Hepatocyte (in vitro differentiated cells): ENCODE measurements at regions not wholly inside any gene's neighbourhood (a gene's known extent, or its start where the extent isn't known, plus 50 kb on each side); places are given as distances from the start of the nearest gene placed in this dataset.

Experiments used
- EZH2 ChIP-seq: fragments of 200-600 bp; sonication (generic); IDR thresholded peaks from 2 replicates; pipeline ENCODE4 v1.6.1; 2016; ENCODE audit warnings: antibody characterized with exemption, mild to moderate bottlenecking, borderline replicate concordance
- TF ChIP-seq, protein P1 (sequence below): fragments of 200-600 bp; sonication (generic); IDR thresholded peaks from 2 replicates; pipeline ENCODE4 v1.5.1; 2016; ENCODE audit warnings: antibody characterized with exemption, mild to moderate bottlenecking; ENCODE audit not compliant: poor library complexity

DNA sequence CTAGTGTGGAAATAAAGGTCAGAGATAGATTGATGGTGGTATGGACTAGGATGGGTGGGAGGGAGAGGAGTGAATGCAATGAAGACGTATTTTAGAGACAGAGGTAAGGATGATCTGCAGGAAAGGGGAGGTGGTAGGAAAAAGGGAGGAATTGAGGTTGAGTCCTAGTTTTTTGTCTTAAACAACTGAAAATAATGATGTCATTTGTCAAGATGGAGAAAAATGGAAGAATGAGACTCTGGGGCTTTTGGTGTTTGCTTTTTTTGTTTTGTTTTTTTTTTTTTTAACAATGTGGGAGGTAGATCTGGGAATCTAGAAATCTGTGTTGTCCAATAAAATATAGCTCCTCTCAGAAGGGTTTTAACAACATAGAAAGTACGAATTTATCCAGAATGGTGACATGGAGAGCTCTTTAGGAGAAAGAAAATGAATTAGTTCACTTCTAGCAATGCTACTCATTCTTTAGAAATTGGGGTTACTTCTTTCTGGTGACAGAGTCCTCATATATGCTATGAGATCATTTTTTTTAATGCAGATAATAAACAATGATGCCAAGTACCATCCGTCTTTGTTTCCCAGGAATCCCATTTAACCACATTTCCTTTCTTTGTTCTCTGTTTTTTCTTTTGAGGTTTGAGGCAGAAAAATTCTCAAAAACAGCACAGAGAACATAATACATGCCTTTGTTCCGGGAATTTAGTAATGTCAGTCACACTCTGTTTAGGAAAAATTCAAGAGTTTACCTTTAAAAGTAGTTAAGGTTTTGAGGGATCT lies 225.3 kb upstream of the COX10 start:
- TF ChIP-seq, protein P1, sequence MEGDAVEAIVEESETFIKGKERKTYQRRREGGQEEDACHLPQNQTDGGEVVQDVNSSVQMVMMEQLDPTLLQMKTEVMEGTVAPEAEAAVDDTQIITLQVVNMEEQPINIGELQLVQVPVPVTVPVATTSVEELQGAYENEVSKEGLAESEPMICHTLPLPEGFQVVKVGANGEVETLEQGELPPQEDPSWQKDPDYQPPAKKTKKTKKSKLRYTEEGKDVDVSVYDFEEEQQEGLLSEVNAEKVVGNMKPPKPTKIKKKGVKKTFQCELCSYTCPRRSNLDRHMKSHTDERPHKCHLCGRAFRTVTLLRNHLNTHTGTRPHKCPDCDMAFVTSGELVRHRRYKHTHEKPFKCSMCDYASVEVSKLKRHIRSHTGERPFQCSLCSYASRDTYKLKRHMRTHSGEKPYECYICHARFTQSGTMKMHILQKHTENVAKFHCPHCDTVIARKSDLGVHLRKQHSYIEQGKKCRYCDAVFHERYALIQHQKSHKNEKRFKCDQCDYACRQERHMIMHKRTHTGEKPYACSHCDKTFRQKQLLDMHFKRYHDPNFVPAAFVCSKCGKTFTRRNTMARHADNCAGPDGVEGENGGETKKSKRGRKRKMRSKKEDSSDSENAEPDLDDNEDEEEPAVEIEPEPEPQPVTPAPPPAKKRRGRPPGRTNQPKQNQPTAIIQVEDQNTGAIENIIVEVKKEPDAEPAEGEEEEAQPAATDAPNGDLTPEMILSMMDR: no peak
- TF ChIP-seq EZH2: no peak
